NB4 (cell line): ENCODE measurements at regions not wholly inside any gene's neighbourhood (a gene's known extent, or its start where the extent isn't known, plus 50 kb on each side); places are given as distances from the start of the nearest gene placed in this dataset.

ENCODE experiments used
- CTCF ChIP-seq: IDR thresholded peaks from one replicate; pipeline ENCODE4 v1.5.1; 2012; ENCODE audit warnings: low read depth, low read length
- MAX ChIP-seq: IDR thresholded peaks from 2 replicates; pipeline ENCODE4 v1.6.1; 2011; ENCODE audit warnings: low read depth, low read length
- POLR2A ChIP-seq: IDR thresholded peaks from 2 replicates; pipeline ENCODE4 v1.6.1; 2011; ENCODE audit warnings: mild to moderate bottlenecking; ENCODE audit not compliant: insufficient read length; ENCODE audit errors: extremely low read depth

- TF ChIP-seq MAX (no peak), CTCF (no peak), POLR2A (no peak)
Observed at GRCh38 chr10:47249881-47250280, 50.1 kb upstream of the GDF10 start.
